ENCODE measurements at regions not wholly inside any gene's neighbourhood (a gene's known extent, or its start where the extent isn't known, plus 50 kb on each side); places are given as distances from the start of the nearest gene placed in this dataset.

- no peak overlapping the region for H3K4me3 ChIP-seq
- H3K9me3 ChIP-seq, result peaks cover 8% of the 10 kb centered on the region
- WGBS, result 100% methylated on average over 2 of the region's 2 CpGs
- no peaks in the 10 kb centered on the region for H3K4me1 ChIP-seq
- no peak overlapping the region for H3K27ac ChIP-seq
- no peak for DNase-seq (ENCODE audit: low spot score in 2 of 2)
- no peaks in the 10 kb centered on the region for H3K36me3 ChIP-seq
- TF ChIP-seq EP300 (IDR thresholded peaks at IDR 0.05) (no peak), POLR2AphosphoS5 (IDR thresholded peaks at IDR 0.05) (no peak), CTCF (IDR thresholded peaks at IDR 0.05) (no peak), POLR2A (IDR thresholded peaks at IDR 0.05) (no peak)
- H3K27me3 ChIP-seq, result no peaks in the 10 kb centered on the region
Observed at GRCh38 chr13:44011036-44011435, 131.3 kb downstream of the LACC1 start.

- TF ChIP-seq EP300 (IDR thresholded peaks at IDR 0.05) (no peak), POLR2A (IDR thresholded peaks at IDR 0.05) (no peak), POLR2AphosphoS5 (IDR thresholded peaks at IDR 0.05) (no peak), CTCF (IDR thresholded peaks at IDR 0.05) (no peak)
Observed at GRCh38 chr13:44012910-44013757, 133.4 kb downstream of the LACC1 start.

GRCh38 chr13:44013758-44014291 lies 134.1 kb downstream of the LACC1 start:
- TF ChIP-seq POLR2A (IDR thresholded peaks at IDR 0.05) (no peak), POLR2AphosphoS5 (IDR thresholded peaks at IDR 0.05) (no peak), EP300 (IDR thresholded peaks at IDR 0.05) (no peak), CTCF (IDR thresholded peaks at IDR 0.05) (no peak)
- H3K36me3 ChIP-seq, result no peaks in the 10 kb centered on the region
- no peak overlapping the region for H3K27ac ChIP-seq
- H3K9me3 ChIP-seq, result no peaks in the 10 kb centered on the region
- H3K27me3 ChIP-seq, result no peaks in the 10 kb centered on the region
- DNase-seq (ENCODE audit: low spot score in 2 of 2), result no peak
- H3K4me3 ChIP-seq, result no peak overlapping the region
- 23% methylated on average over 4 of the region's 4 CpGs for WGBS
- no peaks in the 10 kb centered on the region for H3K4me1 ChIP-seq

More at GRCh38 chr13:44012910-44013757, 133.4 kb downstream of the LACC1 start:
- Histone ChIP-seq H3K4me1 (no peaks in the 10 kb centered on the region), H3K27me3 (no peaks in the 10 kb centered on the region), H3K4me3 (no peak overlapping the region), H3K27ac (no peak overlapping the region), H3K9me3 (no peaks in the 10 kb centered on the region), H3K36me3 (no peaks in the 10 kb centered on the region)
- no peak for DNase-seq (ENCODE audit: low spot score in 2 of 2)
- 65% methylated on average over 8 of the region's 8 CpGs for WGBS

- Histone ChIP-seq H3K27me3 (no peaks in the 10 kb centered on the region), H3K27ac (no peak overlapping the region), H3K4me1 (no peaks in the 10 kb centered on the region), H3K9me3 (no peaks in the 10 kb centered on the region), H3K36me3 (no peaks in the 10 kb centered on the region), H3K4me3 (no peak overlapping the region)
- no peak for DNase-seq (ENCODE audit: low spot score in 2 of 2)
- no peak for TF ChIP-seq POLR2A (IDR thresholded peaks at IDR 0.05)
- TF ChIP-seq POLR2AphosphoS5 (IDR thresholded peaks at IDR 0.05), result no peak
- TF ChIP-seq EP300 (IDR thresholded peaks at IDR 0.05), result no peak
- WGBS, result 83% methylated on average over 8 of the region's 8 CpGs
Observed at GRCh38 chr13:44014501-44014900, 134.8 kb downstream of the LACC1 start.

- WGBS, result 93% methylated on average over 5 of the region's 5 CpGs
- no peaks in the 10 kb centered on the region for H3K4me1 ChIP-seq
- TF ChIP-seq POLR2AphosphoS5 (IDR thresholded peaks at IDR 0.05), result no peak
- no peaks in the 10 kb centered on the region for H3K27me3 ChIP-seq
- H3K27ac ChIP-seq, result no peak overlapping the region
- H3K36me3 ChIP-seq, result no peaks in the 10 kb centered on the region
- DNase-seq (ENCODE audit: low spot score in 2 of 2), result no peak
- no peaks in the 10 kb centered on the region for H3K9me3 ChIP-seq
- H3K4me3 ChIP-seq, result no peak overlapping the region
Observed at GRCh38 chr13:44015118-44015517, 135.4 kb downstream of the LACC1 start.

- 89% methylated on average over 6 of the region's 6 CpGs for WGBS
- H3K4me1 ChIP-seq, result no peaks in the 10 kb centered on the region
- H3K27ac ChIP-seq, result no peak overlapping the region
- no peak for DNase-seq (ENCODE audit: low spot score in 2 of 2)
- no peaks in the 10 kb centered on the region for H3K36me3 ChIP-seq
- no peak overlapping the region for H3K4me3 ChIP-seq
- no peaks in the 10 kb centered on the region for H3K27me3 ChIP-seq
- TF ChIP-seq POLR2AphosphoS5 (IDR thresholded peaks at IDR 0.05), result no peak
- TF ChIP-seq POLR2A (IDR thresholded peaks at IDR 0.05), result no peak
- TF ChIP-seq CTCF (IDR thresholded peaks at IDR 0.05), result no peak
- TF ChIP-seq EP300 (IDR thresholded peaks at IDR 0.05), result no peak
- H3K9me3 ChIP-seq, result no peaks in the 10 kb centered on the region
Observed at GRCh38 chr13:44015811-44016210, 136.1 kb downstream of the LACC1 start.

Data from suprapubic skin (tissue), 4 donors.